Upper lobe of right lung (tissue), 1 donor: ENCODE measurements at regions not wholly inside any gene's neighbourhood (a gene's known extent, or its start where the extent isn't known, plus 50 kb on each side); places are given as distances from the start of the nearest gene placed in this dataset.

Source experiments
- ATAC-seq: fragments of 200-7000 bp; cut with Tn5 transposase; one replicate; pipeline ENCODE4 v1.9.1; 2020; ENCODE audit warnings: mild to moderate bottlenecking, moderate library complexity
- DNase-seq: peaks from one replicate; pipeline ENCODE4 v3.0.0-alpha.2; 2020
- H3K27ac ChIP-seq: fragments of 200-600 bp; one replicate; pipeline ENCODE4 v1.8.0; 2022
- H3K27me3 ChIP-seq: fragments of 200-600 bp; one replicate; pipeline ENCODE4 v1.8.0; 2022; ENCODE audit warnings: mild to moderate bottlenecking
- H3K36me3 ChIP-seq: fragments of 200-600 bp; one replicate; pipeline ENCODE4 v1.8.0; 2022
- H3K4me1 ChIP-seq: fragments of 200-600 bp; one replicate; pipeline ENCODE4 v1.8.0; 2022
- H3K4me3 ChIP-seq: fragments of 200-600 bp; one replicate; pipeline ENCODE4 v1.8.0; 2022; ENCODE audit warnings: mild to moderate bottlenecking
- H3K9me3 ChIP-seq: fragments of 200-600 bp; one replicate; pipeline ENCODE4 v1.8.0; 2022
- intact Hi-C: fragments of 100-400 bp; cut with DNase I; formaldehyde crosslinking; loops from one replicate; pipeline ENCODE4 v1.11.0; 2022
- TF ChIP-seq, protein P1 (sequence below): fragments of 200-600 bp; IDR thresholded peaks from one replicate; pipeline ENCODE4 v1.8.0; 2022; ENCODE audit warnings: antibody characterized with exemption
- donor health status: DM: no; HTN: yes; CAD: no; lungs with severe emphysema.

DNA sequence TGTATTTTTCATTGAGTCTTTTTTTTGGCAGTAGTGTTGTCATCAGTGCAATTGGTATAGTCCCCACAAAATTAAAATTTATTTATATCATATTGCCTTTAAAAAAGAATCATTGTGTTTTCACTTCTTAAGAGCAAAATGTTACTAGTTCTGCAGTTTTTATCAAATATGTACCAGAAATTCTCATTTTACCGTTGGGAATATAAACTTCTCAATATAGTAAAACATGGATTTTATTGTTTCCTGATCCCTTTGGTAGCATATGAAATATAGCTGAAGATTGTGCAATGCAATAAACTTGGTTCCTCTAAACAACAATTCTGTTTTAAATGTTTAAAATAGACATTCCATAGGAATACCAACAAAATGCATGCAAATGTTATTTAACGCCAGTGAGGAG is 306.5 kb upstream of the PCDH20 start:
- H3K27me3 ChIP-seq, result no peaks in the 10 kb centered on the region
- H3K27ac ChIP-seq, result no peak overlapping the region
- H3K9me3 ChIP-seq, result no peaks in the 10 kb centered on the region
- intact Hi-C loops, result no loop called here
- H3K36me3 ChIP-seq, result no peaks in the 10 kb centered on the region
- H3K4me3 ChIP-seq, result no peak overlapping the region
- no peaks in the 10 kb centered on the region for H3K4me1 ChIP-seq
- no peak for DNase-seq
- ATAC-seq, result no peak
- TF ChIP-seq, protein P1, sequence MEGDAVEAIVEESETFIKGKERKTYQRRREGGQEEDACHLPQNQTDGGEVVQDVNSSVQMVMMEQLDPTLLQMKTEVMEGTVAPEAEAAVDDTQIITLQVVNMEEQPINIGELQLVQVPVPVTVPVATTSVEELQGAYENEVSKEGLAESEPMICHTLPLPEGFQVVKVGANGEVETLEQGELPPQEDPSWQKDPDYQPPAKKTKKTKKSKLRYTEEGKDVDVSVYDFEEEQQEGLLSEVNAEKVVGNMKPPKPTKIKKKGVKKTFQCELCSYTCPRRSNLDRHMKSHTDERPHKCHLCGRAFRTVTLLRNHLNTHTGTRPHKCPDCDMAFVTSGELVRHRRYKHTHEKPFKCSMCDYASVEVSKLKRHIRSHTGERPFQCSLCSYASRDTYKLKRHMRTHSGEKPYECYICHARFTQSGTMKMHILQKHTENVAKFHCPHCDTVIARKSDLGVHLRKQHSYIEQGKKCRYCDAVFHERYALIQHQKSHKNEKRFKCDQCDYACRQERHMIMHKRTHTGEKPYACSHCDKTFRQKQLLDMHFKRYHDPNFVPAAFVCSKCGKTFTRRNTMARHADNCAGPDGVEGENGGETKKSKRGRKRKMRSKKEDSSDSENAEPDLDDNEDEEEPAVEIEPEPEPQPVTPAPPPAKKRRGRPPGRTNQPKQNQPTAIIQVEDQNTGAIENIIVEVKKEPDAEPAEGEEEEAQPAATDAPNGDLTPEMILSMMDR, result no peak

DNA sequence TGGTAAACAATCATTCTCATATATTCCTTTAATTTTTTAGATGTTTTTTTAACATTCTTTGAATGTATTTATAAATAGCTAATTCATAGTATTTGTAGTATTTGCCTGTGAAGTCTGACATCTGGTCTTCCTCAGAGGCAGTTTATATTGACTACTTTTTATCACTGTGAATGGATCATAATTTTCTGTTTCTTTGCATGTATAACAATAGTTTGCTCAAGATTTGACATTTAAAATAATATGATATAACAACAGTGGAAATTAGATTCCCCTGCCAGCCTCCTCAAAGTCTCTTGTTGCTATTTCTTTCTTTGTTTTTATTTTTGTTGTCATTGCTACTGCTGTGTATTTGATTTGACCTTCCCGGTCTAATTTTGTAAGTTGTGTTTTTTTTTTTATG is 297.0 kb upstream of the PCDH20 start:
- DNase-seq, result no peak
- Histone ChIP-seq H3K27ac (no peak overlapping the region), H3K27me3 (no peaks in the 10 kb centered on the region), H3K9me3 (no peaks in the 10 kb centered on the region), H3K4me1 (no peaks in the 10 kb centered on the region), H3K36me3 (no peaks in the 10 kb centered on the region), H3K4me3 (no peak overlapping the region)
- no peak for ATAC-seq
- intact Hi-C loops, result no loop called here
- TF ChIP-seq, protein P1, result no peak

DNA sequence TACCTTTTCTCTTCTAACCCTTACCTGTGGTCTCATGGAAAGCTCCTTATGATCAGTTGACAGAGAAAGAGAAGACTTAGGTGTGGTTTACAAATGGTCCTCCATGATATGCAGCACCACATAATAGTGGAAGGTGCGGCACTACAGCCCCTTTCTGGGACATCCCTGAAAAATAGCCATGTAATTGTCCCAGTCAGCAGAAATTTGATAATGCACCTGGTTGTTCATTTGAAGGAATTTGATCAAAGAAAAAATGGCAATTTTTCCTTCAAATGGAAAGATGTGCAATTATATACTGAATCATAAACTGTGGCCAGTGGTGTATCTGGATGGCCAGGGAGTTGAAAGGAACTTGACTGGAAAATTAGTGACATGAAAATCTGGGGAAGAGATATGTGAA is 293.6 kb upstream of the PCDH20 start:
- Histone ChIP-seq H3K4me3 (no peak overlapping the region), H3K4me1 (no peaks in the 10 kb centered on the region), H3K27me3 (no peaks in the 10 kb centered on the region), H3K27ac (no peak overlapping the region), H3K36me3 (no peaks in the 10 kb centered on the region), H3K9me3 (no peaks in the 10 kb centered on the region)
- ATAC-seq (no peak), DNase-seq (no peak)
- intact Hi-C loops, result no loop called here
- TF ChIP-seq, protein P1, result no peak

DNA sequence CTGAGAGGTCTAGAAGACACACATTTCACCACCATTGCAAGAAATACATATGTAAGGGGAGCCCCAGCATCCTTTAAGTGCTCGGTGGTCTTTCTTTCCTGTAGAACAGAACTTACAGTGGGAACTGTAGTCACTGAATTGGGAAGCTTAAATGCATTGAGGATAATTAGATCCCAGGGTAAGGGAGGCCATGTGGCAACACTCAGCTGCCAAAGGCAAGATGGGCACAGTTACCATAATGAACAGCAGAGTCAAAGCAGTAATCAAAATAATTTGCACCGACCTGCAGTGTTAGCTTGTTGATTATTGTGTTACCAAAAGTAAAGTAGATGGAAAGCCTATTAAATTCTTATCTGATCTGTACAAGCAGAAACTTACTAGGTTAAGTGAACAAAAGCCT is 291.2 kb upstream of the PCDH20 start:
- Histone ChIP-seq H3K36me3 (no peaks in the 10 kb centered on the region), H3K27me3 (no peaks in the 10 kb centered on the region)

DNA sequence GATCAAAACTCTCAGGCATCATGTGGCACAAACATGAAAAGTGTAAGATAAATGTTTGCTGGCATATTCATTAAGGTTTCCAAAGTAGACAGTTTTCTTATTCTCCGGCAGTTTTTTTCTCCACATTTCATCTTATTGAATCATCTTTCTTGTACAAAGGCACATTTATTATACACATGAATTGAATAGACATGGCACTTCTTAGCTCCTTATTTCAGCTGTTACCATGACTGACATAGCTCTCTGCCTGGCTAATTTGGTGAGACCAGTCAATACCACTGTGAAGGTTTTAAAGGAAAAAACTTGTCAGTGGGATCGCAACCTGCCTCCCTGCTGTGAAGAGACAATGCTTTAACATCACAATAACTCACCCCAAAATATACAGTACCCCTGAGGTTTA is 285.0 kb upstream of the PCDH20 start:
- H3K9me3 ChIP-seq, result no peaks in the 10 kb centered on the region
- no peaks in the 10 kb centered on the region for H3K4me1 ChIP-seq
- H3K27ac ChIP-seq, result no peak overlapping the region
- intact Hi-C loops, result no loop called here
- no peak for ATAC-seq
- no peaks in the 10 kb centered on the region for H3K36me3 ChIP-seq
- TF ChIP-seq, protein P1, result no peak
- H3K4me3 ChIP-seq, result no peak overlapping the region
- DNase-seq, result no peak
- no peaks in the 10 kb centered on the region for H3K27me3 ChIP-seq

More for the DNA sequence above, 291.2 kb upstream of the PCDH20 start:
- H3K9me3 ChIP-seq, result no peaks in the 10 kb centered on the region
- no peak overlapping the region for H3K27ac ChIP-seq
- ATAC-seq, result no peak
- H3K4me1 ChIP-seq, result no peaks in the 10 kb centered on the region
- TF ChIP-seq, protein P1, result no peak
- intact Hi-C loops, result no loop called here
- DNase-seq, result no peak
- no peak overlapping the region for H3K4me3 ChIP-seq

DNA sequence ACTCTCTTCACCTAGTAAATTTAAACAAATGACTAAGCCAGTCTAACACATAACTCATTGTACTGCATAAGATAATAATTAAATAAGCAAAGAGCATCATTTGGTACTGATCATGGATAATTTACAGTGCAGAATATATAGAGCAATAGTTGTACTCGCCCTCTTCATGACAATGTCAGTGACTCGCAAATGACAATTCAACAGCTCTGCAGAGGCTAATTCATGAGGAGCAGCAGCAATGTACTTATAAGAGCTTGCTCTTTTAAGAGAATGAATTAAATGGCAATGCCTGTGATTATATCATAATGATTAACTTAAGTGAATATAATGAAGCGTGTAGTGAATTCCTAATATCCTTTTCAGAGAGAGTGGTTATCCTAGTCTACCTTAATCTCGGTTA is 284.5 kb upstream of the PCDH20 start:
- H3K9me3 ChIP-seq, result no peaks in the 10 kb centered on the region
- intact Hi-C loops, result no loop called here
- no peaks in the 10 kb centered on the region for H3K4me1 ChIP-seq
- no peak overlapping the region for H3K27ac ChIP-seq
- no peaks in the 10 kb centered on the region for H3K36me3 ChIP-seq
- TF ChIP-seq, protein P1, result no peak
- ATAC-seq, result no peak
- no peak for DNase-seq
- H3K4me3 ChIP-seq, result no peak overlapping the region
- no peaks in the 10 kb centered on the region for H3K27me3 ChIP-seq
